Amygdala (tissue), 56 donors: ENCODE measurements at regions not wholly inside any gene's neighbourhood (a gene's known extent, or its start where the extent isn't known, plus 50 kb on each side); places are given as distances from the start of the nearest gene placed in this dataset.
A peak's percentile ranks its signal among the peaks of the same experiment; 100 is the strongest.

ENCODE experiments used
- DNase-seq, 56 donors: peaks; one replicate each; lab custom pipeline; 2025; lab: John Stamatoyannopoulos, UW

- DNase-seq = peak in 22 of 56 donors; percentile 3 to 45 (median 8)
Measured at GRCh38 chr11:31870609-31871309, 59.6 kb upstream of the PAX6 start.

- no peak for DNase-seq
Measured at GRCh38 chr11:31869986-31870385, 58.9 kb upstream of the PAX6 start.

GRCh38 chr11:31865606-31866300 is 54.6 kb upstream of the PAX6 start:
- no peak for DNase-seq

- DNase-seq = no peak
Measured at GRCh38 chr11:31863170-31863832, 52.2 kb upstream of the PAX6 start.

GRCh38 chr11:31861011-31861410 is 49.9 kb upstream of the PAX6 start:
- DNase-seq = no peak
